GM18508 (cell line): ENCODE measurements at regions not wholly inside any gene's neighbourhood (a gene's known extent, or its start where the extent isn't known, plus 50 kb on each side); places are given as distances from the start of the nearest gene placed in this dataset.
A peak's percentile ranks its signal among the peaks of the same experiment; 100 is the strongest.

Source experiments
- ATAC-seq: cut with Tn5 transposase; IDR thresholded peaks from one replicate; pipeline ENCODE4 v1.9.1; 2021; ENCODE audit warnings: moderate number of reproducible peaks; ENCODE audit not compliant: insufficient read depth, unreplicated experiment

DNA sequence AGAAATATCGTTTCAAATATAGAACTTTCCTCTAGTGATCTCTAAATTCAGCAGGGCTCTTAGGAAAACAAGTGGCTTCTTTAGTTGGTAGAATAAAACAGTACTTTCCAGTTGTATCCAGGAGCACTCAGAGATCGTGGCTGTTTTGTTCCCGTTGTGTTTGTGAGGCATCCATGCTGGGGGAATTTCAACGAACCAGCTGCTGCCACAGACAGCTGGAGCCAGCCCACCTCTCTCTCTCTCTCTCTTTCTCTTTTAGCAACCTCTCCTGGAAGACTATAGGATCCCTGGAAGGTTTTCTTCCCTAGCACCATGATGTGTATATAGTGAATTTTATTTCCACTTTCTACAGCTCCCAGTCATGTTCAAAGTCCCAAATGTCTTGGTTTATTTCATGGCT lies 1116.0 kb upstream of the SEMA6A start:
- ATAC-seq = no peak

DNA sequence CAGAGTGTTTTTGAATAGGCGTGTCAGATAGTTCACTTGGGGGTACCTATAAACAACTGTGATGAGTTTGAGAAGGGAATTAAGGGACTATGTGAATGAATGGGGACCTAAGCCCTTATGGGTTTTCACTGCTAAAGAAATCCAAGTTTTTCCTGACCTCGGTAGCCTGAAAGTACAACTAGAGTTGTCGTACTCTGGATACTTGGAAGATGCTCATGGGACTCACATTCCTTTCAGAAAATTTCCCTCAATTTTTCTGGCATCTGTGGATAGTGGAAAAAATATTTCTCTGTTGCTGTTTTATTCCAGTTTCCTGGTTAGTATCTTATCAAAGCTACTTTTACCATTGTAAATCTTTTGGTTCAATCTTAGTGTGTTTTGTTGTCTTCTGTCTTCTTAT lies 1112.3 kb upstream of the SEMA6A start:
- ATAC-seq = no peak

DNA sequence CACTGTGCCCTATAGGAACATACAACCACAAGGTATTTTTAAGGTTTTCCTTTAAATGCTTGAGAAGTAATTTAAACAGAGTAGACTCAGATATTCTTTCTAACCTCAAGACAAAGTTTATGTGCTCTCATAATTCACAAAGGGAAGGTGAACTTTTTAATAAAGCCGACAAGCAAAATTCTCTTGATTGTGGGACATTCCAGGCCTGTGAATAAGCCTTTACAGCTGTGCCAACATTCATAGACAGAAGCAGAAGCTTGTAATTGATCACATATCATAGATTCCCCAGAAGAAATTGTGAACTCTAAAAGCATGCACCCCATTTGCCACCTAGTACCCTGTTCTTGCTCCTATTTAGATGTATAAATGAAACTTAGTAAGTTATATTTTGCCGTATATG lies 1107.8 kb upstream of the SEMA6A start:
- ATAC-seq = no peak

DNA sequence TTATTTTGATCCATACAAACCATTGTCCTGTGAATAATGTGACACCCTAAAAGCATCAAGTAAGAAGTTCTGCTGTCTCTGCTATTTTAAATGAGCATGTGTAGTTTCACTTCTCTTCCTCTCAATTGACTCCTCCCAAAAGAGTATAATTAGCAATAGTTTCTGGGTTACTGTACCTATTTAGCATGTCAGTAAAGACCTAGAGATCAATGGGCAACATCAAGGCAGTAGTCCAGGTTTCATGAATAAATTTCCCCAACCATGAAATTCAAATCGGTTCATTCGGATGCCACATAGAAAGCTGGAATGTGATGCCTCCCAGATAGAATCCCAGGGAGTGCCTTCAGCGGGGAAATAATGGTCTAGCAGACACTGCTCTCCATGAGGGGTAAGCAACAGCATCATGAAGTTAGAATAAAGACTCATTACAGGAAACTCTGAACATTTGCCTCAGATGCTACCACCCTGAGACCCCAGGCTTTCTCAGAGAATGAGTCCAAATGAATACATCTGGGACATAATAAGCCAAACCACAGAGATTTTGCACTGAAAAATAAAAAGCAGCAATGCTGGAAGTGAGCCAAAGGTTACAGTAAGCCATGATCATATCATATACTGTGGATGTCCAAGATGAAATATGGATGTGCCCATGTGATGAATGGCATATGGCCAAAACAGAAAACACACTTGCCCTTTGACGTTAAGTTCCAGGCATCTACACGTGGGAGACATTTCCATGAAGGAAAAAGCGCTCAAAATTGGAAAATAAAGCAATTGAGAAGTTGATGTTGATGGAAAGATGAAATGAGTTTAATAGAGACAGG lies 1107.0 kb upstream of the SEMA6A start:
- ATAC-seq = peak; percentile 65

DNA sequence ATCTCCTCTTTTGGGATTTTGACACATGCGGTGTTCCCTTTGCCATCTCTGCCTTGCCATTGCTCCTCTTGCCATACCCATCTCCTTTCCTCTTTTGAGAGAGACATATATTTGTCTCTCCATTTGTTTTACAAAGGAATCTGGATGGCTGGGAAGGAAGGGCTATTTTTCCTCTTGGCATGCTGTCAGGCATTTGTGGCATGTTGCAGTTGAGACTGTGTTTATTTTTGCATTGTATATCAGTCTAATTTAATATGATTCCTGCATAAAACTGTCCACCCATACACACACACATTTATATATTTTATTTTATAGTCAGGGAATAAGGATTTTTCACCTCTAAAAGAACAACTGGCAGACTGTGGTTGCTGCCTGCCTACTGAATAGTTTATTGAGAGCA lies 1105.8 kb upstream of the SEMA6A start:
- no peak for ATAC-seq

DNA sequence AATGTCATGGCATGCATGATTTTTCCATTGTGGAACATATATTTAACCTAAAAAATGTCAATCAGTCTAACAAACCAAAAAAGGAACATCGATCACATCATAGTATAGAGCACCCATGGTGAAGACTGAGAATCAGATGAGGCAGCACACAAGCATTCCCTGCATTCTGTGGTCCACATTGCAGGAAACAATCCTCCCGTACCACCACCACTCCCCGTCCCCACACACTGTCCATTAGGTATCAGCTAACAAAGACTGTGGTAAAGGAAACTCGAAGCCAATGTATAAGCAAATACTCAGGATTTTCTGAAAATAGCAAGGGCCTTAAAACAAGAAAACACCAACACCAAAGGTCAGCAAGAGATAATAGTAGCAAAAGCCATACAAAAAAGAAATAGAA lies 1104.4 kb upstream of the SEMA6A start:
- no peak for ATAC-seq

DNA sequence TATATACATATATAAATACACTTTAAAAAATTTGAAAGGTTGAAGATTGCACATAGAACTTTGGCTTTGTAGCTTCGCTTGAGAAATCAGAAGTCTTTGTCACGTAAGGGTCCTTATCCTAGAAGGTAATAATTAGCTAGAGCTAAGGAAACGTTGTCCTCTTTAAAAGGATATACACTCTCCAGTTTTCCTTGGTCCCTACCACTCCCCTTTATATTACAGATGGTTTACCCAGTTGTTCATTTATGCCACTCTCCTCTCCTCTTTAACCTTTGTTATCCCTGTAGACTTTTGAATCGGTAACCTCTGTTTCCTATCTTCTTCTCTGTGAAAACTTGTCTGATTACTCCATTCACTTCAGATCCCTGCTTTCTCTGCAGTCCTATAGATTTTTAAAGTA lies 1101.0 kb upstream of the SEMA6A start:
- ATAC-seq = no peak

DNA sequence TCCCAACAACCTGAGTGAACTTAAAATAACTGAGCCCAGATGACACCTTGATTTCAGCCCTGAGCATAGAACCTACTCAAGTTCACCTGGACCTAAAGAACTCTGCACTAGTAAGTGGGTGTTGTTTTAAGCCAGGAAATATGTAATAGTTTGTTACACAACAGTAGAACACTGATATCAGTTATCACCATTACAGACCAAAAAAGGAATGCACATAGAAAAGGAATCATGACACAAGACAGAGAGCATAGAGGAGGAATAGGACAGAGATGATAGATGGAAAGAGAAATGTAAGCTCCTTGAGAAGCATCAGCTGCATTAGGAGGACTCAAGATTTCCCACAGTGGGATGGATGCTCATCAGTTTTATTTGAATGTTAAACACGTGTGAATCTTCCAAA lies 1096.9 kb upstream of the SEMA6A start:
- ATAC-seq = no peak

DNA sequence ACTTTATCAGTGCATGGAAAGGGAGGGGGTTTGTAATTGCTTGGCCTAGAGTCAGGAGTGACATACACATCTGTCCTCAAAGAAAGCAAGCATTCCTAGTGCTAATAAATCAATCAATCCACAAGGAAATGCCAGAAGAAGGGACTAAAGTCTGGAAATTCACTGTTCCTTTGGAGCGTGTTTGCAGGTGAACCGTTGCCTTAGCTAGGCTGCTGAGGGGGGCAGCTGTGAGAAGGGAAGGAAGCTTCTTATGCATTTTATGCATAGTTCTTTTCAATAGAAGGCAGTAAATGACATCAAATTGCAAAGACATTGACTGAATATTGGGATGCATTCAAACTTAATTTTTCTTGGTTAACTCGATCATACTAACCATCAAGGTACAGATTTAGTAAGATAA lies 1092.5 kb upstream of the SEMA6A start:
- no peak for ATAC-seq

DNA sequence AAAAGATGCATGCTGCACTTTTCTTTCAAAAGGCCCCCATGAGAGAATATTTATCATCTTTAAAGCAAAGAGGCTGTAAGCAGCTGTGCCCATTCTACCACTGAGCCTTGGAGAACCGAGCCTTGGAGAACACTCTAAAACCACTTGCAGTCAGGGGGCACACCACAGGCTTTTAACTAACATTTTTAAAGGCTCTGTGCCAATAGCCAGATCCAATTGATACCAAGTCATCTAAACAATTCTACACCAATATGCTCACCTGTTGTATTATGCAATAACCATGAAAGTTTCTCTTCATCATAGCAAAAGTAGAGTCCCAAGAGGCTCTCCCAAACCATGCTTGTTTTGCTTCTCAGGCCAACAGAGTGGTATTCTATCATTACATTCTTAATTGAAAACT lies 1090.5 kb upstream of the SEMA6A start:
- no peak for ATAC-seq

DNA sequence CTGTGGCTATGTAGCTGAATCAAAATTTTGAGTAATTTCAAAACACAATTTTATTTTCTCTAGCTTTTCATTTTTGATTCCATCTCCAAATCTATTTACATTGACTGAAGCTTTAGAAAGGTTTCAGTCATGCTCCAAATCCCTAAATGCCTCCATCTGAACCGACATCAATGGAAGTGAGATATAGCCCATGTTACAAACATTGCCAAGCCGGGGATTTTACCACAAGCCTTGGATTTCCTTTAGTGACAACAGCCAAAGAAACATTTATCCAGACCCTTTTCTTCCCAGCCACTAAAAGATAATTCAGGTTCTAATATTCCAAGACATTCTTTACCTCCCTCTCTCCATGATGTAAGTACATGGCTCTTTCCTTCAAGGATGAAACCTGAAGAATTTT lies 1087.7 kb upstream of the SEMA6A start:
- ATAC-seq = no peak

DNA sequence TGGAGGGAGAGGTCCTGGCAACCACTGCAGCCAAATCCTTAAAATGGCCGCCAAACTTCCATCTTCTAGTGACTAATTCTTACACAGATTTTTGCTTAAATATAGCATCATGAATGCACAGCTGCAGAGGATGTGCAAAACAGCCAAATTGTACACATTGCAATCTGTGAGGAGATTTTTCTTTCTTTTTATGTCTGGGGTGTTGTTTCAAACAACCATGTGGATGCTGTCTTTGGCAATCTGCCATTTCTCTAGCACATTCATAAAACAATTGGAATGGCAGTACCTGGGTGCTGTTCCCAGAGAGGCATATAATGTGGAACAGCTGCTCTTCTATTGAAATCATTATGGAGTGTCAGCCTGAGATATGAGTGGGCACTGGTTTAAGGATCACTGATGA lies 1082.9 kb upstream of the SEMA6A start:
- no peak for ATAC-seq

DNA sequence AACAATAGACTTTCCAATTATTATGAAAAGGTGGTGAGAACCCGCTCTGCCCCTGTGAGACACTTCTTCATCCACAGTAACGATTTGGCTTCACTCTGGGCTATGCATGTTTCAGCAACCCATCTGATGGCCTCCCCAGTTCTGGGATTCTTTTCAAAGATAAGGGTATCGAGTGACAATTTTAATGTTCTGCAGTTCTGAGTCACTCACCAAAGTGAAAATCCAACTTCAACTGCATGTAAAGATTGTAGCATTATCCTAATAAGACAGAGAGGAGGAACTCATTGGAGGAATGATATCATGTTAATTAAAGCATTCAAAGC lies 1078.3 kb upstream of the SEMA6A start:
- no peak for ATAC-seq

DNA sequence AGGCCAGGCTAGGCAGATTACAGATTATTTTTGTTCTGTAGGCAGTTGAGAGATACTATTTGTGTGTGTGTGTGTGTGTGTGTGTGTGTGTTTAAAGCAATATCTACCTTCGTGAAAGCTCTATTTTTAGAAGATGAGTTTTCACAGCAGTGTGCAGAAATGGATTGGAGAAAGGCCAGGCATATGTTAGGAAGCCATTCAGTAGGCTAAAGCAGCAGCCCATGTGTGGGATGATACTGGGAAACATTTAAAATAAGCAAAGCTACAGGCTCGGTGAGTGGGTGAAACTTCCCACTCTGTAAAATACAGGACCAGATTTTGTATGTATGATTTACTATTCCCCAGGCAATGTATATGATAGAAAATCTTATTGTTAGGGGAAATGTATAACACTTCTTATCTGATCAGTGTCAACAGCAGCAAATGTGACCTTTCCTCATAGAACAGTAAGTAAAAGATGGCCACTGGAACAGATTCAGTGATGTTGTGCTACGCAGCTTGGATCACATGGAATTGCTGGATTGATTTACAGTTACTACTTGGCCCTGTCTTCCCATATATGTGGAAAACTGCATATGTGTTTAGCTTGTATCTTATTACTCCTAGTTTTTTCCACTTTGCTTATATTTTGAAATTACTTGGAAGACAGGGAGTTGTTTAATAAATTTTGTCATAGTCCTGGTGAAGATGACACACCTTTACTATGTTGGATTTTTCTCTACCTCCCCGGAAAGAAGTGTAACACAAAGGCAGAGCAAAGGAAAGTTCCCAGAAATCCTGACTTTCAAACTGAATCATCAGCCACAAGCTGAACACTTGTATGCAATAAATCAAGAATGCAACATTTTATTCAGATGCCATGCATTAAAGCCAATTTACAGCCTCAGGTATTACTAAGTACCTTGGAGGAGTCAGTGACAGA lies 1077.7 kb upstream of the SEMA6A start:
- ATAC-seq = no peak

DNA sequence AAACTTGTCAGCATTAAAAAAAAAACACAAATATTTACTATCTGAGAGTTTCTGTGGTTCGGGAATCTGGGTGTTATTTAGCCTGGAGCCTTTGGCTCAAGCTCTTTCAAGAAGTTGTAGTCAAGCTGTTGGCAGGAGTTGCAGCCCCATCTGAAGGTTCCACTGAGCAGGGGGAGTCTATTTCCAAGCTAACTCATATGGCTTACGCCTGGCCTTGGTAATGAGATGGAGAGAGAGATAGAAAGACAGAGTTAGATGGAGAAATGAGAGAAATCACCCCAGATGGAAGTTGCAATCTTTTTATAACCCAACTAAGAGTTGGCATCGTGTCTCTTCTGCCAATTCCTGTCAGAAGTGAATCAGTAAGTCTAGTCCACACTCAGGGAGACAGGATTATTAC lies 1075.2 kb upstream of the SEMA6A start:
- ATAC-seq = no peak

DNA sequence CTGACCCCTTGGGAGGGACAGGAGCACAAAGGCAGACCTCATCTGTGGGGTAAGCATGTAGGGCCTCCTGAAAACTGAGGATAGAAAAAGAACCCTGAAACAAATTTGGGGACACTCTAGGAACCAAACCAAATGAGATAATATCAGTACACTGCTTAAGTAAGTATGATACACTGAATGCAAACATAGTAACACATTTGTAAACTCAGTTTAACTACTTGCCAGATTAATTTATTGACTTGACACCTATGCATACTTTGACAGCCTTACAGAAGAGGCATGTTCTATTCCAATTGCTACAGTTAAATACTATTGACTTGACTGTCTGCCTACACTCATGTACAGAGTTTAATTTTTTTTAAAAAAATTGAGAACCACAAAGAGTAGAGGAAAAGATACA lies 1070.8 kb upstream of the SEMA6A start:
- ATAC-seq = no peak

DNA sequence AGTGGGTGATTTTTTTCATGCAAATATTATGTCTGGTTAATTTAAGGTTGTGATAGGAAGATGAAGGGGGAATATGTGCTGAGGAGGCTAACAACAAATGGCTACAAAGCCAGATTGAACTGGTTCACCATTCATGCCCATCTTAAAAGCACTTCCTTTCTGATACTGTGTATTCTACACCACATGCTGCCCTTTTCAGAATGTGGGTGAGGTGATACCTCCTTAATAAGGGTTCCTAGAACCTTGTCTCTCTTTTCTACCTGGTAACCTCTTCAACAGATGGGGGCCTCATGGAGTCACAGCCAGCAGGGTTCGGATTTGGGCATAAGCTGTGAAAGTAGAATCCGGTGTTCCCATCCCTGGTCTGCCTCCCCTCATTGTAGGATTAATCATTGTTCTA lies 1064.0 kb upstream of the SEMA6A start:
- ATAC-seq = no peak

DNA sequence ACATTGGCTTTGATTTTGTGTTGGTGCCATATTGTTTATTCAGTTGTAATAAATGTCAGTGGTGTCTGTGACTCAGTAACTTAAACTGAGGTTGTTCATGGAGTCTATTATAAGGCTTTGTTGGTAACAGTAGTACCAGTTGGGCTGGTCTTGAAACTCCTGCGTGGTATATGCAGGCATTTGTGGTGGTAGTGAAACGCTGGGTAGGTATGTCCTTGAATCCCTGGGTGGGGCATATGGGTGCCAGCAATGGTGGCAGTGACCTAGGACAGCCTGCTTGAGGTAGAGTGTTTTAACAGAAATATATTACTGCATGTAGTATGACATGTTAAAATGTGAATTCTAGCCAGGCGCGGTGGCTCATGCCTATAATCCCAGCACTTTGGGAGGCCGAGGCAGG lies 1058.5 kb upstream of the SEMA6A start:
- ATAC-seq = no peak

DNA sequence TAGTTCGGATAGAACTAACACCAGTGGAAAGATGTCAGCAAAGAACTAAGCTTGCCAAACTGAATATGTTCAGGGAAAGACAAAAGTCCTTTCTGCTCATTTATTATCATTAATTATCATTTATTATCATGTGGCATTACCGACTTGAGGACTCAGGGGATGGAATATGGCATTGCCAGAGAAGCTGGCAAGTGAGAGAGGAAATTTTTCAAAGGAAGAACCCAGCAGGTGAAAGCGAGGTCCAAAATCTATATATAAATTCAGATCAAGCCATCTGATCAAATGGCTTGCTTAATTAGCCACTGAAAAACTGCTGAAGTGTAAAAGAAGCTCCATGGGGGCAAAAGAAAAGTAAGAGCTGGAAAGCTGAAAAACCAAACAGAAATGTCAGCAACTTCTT lies 1049.6 kb upstream of the SEMA6A start:
- ATAC-seq = no peak

DNA sequence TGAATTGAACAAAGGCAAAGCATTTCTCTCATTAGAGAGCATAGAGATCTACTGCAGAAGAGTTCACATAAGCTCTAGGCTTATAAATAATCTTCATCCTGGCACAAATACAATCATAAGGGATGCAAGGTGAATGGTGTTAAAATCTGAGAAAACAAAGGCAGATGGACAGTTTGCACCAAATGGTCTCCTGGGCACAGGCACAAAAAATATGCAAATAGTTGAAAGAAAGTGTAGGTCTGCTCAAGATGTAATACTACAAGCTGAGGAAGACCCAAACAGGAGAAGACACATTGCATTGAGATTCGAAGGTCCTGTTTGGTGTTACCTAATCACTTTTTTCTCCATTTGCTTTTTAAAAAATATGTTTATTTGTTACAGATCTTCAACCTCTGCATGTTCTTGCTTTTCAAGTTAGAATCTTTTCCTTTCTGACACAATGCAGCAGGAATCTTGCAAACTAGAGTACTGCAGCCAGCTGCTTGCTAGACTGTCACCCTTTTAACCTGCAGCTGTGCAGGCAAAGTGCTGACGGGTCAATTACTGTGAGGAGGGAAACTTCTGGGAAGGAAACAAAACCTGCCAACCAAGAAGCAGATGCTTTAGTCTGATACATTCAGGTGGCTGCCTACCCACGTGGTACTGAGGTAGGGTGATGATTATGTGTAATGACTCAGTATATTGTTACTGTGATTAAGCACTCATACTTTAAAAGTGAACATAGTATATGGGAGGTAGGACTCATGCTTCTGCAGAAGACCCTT lies 1048.6 kb upstream of the SEMA6A start:
- no peak for ATAC-seq

DNA sequence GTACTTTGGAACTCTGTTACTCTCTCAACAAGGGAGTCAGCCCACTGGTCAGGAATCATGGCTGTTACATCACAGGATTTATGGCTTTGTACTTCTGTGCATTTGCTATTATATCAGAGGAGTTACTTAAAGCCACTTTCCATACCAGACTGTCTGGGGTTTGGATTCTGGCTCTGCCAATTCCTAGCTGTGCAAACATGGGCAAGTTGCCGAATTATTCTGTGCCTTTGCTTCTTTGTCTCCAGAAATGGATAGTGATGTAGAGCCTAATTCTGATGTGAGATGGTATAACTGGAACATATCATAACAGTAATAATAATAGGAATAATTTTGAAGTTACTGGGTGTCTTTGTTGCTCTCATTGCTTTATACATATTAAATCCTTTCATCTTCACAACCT lies 1047.3 kb upstream of the SEMA6A start:
- no peak for ATAC-seq
